Right hindlimb (tissue), 1 donor: ENCODE measurements at regions not wholly inside any gene's neighbourhood (a gene's known extent, or its start where the extent isn't known, plus 50 kb on each side); places are given as distances from the start of the nearest gene placed in this dataset.
A peak's percentile ranks its signal among the peaks of the same experiment; 100 is the strongest.

Experiments used
- DNase-seq: peaks from one replicate; pipeline ENCODE4 v3.0.0-alpha.2; 2018

- DNase-seq = no peak
Measured at GRCh38 chr3:140816372-140817195, 125.1 kb upstream of the SLC25A36 start.

DNA sequence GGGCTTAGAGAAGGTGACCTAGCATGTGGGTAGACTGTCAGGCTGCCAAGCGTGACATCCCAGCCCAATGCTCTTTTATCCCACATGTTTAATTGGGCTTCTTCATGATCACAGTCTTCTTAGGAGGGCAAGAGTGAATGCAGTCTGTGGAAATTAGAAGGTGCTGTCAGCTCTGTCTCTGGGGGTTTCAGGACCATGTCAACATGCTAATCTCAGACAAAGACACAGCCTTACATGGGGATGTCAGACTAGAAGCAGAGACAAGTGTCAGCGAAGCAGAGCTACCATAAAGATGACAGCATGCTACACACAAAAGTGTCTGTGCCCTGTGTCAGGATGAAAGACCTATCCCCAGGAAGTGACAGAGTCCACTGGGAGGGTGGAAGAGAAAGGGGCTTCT, 120.1 kb upstream of the SLC25A36 start:
- DNase-seq = no peak

DNA sequence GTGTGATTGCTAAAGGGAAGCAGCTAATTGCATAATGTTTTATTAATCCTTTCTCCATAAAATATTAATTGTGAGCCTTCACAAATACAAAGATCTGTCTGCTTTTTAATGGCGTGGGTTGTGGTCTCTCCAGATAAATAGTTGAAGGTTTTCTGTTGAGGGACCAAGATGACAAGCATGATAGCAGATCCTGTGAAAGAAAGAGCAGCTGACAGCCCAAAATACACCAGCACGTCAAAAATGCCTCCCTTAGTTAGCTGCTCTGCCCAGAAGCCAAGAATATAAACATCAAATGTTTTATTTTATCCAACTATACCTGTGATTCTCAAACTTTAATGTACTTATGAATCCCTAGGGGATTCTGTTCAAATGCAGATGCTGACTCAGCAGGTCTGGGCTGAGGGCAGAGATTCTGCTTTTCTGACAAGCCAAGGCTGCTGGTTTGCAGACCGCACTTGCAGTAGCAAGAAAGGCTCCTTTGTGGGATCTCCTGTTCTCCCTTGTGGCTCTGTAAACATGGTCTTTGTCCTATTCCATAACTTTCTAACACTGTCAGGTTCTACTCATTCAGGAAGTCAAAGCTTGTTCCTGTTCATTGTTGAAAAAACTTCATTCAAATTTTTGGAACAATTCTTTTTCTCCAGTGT, 119.1 kb upstream of the SLC25A36 start:
- no peak for DNase-seq

DNA sequence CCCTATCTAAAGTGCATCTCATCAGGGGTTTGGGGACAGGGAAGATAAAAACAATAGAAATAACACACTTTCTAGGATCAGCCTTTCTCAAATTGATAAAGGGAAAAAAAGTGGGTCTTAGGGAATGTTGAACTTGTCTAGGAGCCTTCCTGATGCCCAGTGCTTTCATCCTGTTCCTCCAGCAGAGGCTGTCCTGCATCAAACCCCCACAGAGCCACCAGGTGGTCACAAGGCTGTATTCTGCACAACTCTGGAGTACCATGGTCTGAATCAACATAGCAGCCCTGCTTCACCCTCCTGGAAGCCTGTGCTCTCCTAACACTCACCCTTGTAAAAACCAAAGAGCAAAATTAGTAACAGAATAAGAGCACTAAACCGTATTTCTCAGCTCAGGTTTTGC, 118.5 kb upstream of the SLC25A36 start:
- no peak for DNase-seq

GRCh38 chr3:140827894-140828293, 113.7 kb upstream of the SLC25A36 start:
- DNase-seq = no peak

GRCh38 chr3:140828585-140828984, 113.1 kb upstream of the SLC25A36 start:
- DNase-seq = no peak

GRCh38 chr3:140829796-140830195, 111.8 kb upstream of the SLC25A36 start:
- no peak for DNase-seq

GRCh38 chr3:140830391-140830790, 111.2 kb upstream of the SLC25A36 start:
- no peak for DNase-seq

- no peak for DNase-seq
Measured at GRCh38 chr3:140832883-140833282, 108.8 kb upstream of the SLC25A36 start.

- DNase-seq = no peak
Measured at GRCh38 chr3:140834266-140835037, 107.2 kb upstream of the SLC25A36 start.

GRCh38 chr3:140842984-140843649, 98.5 kb upstream of the SLC25A36 start:
- no peak for DNase-seq

- DNase-seq = no peak
Measured at GRCh38 chr3:140843656-140844055, 98.0 kb upstream of the SLC25A36 start.

GRCh38 chr3:140844072-140844471, 97.6 kb upstream of the SLC25A36 start:
- no peak for DNase-seq

- no peak for DNase-seq
Measured at GRCh38 chr3:140845882-140846281, 95.8 kb upstream of the SLC25A36 start.

GRCh38 chr3:140848666-140849065, 93.0 kb upstream of the SLC25A36 start:
- DNase-seq = no peak

DNA sequence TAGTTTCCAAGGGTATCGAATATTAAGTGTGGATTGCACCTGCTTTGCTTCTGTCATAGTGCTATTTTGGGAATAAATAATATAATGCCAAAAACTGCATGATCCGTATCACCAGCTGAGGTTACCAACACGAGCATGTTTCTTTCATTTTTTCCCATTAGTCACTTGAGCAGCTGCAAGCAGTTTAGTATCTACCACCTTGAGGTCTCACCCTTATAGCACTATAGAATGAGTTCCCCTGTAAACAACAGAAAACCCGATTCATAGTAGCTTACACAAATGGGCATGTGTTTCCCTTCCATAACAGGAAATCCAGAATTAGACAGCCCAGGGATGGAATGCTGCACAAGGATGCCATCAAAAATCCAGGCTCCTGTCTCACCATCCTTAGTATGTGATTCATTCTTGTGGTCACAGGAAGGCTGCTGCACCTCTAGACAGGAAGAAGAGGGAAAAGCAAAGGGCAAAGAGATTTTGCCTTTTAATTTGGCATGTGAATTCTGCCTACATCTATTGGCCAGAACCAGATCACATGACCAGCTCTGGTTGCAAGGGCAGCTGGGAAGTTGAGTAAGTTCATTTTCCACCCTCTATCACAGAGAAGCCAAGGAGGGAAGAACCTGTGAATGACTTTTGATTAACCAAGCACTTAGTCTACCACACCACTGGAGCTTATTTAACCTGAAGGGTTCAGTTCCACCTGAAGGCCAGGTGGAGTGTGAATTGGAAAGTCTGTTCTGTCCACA, 91.3 kb upstream of the SLC25A36 start:
- no peak for DNase-seq

GRCh38 chr3:140854961-140855360, 86.7 kb upstream of the SLC25A36 start:
- no peak for DNase-seq

GRCh38 chr3:140856905-140857304, 84.7 kb upstream of the SLC25A36 start:
- DNase-seq = no peak

DNA sequence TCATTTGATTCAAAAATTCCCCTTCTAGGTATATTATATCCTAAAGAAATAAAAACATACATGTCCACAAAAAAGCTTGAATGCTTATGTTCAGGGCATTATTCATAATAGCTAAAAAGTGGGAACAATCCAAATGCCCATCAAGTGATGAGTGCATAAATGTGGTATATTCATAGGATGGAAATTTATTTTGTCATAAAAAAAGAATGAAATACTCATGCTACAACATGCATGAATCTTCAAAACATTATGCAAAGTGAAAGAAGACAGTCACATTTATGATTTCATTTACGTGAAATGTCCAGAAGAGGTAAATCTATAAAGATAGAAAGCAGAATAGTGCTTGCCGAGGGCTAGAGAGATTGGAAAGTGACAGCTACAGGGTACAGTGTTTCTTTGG, 83.6 kb upstream of the SLC25A36 start:
- DNase-seq = no peak

DNA sequence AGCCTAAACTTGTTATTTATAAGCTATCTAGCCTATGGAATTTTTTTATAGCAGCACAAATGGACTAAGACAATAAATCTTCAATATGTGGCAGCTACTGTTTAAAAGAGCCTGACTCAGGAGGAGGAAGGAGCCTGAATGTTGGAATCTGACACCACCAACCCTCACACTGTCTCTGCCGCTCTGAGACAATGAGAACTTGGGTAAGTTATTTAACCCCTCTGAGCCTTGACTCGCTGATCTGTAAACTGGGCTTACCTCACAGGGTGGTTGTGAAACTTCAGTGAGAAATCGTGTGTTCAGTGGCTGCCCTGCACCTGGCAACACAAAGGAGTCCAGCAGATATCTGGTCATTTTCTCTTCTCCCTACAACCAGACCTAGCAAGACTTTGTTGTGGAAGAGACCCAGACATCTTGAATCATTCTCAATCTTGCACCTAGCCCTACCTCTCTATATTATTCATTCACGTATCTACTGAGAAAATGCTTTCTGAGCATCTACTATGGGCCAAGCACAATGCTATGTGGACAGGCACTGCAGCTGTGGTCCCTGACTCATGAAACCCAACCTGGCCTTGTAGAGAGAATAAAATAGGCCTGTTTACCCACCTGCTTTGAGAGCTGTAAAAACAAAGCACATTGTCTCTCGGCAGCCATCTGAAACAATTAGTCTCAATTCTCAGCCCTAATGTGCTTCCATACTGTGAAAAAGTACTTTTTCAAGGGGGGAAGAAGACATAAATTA, 81.9 kb upstream of the SLC25A36 start:
- DNase-seq = no peak

- DNase-seq = peak; percentile 41
Measured at GRCh38 chr3:140863580-140864009, 78.0 kb upstream of the SLC25A36 start.

DNA sequence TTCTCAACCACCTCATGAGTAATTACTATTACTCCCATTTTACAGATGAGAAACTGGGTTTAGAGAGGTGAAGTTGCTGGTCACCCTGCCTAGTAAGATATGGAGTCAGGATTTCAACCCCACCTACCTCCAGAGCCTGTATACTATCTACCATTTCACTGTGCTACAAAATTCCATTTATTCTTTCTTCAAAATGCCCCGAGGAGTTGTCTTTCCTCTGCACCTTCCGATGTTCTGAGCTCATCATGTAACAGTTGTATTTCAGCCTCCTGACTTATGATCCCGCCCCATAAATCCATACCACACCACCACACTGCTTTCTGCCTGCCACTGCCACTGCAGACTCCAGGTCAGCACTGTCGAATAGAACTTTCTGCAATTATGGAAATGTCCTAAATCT, 71.3 kb upstream of the SLC25A36 start:
- no peak for DNase-seq
